ENCODE measurements at regions not wholly inside any gene's neighbourhood (a gene's known extent, or its start where the extent isn't known, plus 50 kb on each side); places are given as distances from the start of the nearest gene placed in this dataset.

GRCh38 chr2:138414014-138414413 is 87.6 kb upstream of the SPOPL start:
- H3K4me3 Mint-ChIP-seq = no peak overlapping the region
- H3K4me2 ChIP-seq (ENCODE audit: insufficient read depth, insufficient read length, low read length) = no peak overlapping the region
- H2AFZ ChIP-seq (ENCODE audit: low read length) = no peak overlapping the region
- H3K14ac ChIP-seq (ENCODE audit: insufficient read depth, low read length) = no peak overlapping the region
- H2BK5ac ChIP-seq (ENCODE audit: insufficient read length, low read length) = no peak overlapping the region
- no peak overlapping the region for H2BK120ac ChIP-seq (ENCODE audit: low read depth, low read length, poor library complexity, severe bottlenecking)
- no peak overlapping the region for H3K56ac ChIP-seq (ENCODE audit: insufficient read length, low read depth, low read length)
- H3K27me3 ChIP-seq (ENCODE audit: insufficient read depth, low read length) = no peaks in the 10 kb centered on the region
- H2BK20ac ChIP-seq (ENCODE audit: low read depth, low read length, poor library complexity, severe bottlenecking) = no peak overlapping the region
- no peaks in the 10 kb centered on the region for H3K9me3 ChIP-seq (ENCODE audit: control insufficient read depth, low read depth, low read length)
- no peak overlapping the region for H4K8ac ChIP-seq (replicated peaks; ENCODE audit: insufficient read length, low read depth, low read length)
- no peak overlapping the region for H2AK5ac ChIP-seq (ENCODE audit: insufficient read length, low read length)
- no peak overlapping the region for H4K91ac ChIP-seq (ENCODE audit: insufficient read length, low read depth, low read length)
- no peaks in the 10 kb centered on the region for H3K4me1 ChIP-seq (ENCODE audit: insufficient read depth, low read length)
- no peak overlapping the region for H3K4ac ChIP-seq (ENCODE audit: low read depth, low read length)
- no CpG with 5 or more reads among the region's 1 CpG for WGBS (ENCODE audit: extremely low coverage, insufficient read length, low lambda C conversion rate)
- no peaks in the 10 kb centered on the region for H3K27me3 Mint-ChIP-seq (ENCODE audit: low read depth)
- no peak overlapping the region for H3K9ac ChIP-seq (ENCODE audit: extremely low read depth, insufficient read length, low read length)
- no peak overlapping the region for H3K27ac ChIP-seq (ENCODE audit: insufficient read length, low read depth, low read length)
- H3K9me3 Mint-ChIP-seq = peaks cover 13 to 16% of the 10 kb centered on the region in 2 experiments; a peak in 4 of 5 replicates
- H3K79me2 ChIP-seq (ENCODE audit: insufficient read depth, low read length) = no peaks in the 10 kb centered on the region
- no peak for DNase-seq
- no peak overlapping the region for H3K18ac ChIP-seq (ENCODE audit: insufficient read length, low read depth, low read length)
- no peak overlapping the region for H3K27ac Mint-ChIP-seq
- TF ChIP-seq CTCF (conservative IDR thresholded peaks at IDR 0.05) = no peak
- H3K23me2 ChIP-seq (ENCODE audit: insufficient read length, low read depth, low read length, poor library complexity, severe bottlenecking) = no peaks in the 10 kb centered on the region
- no peak overlapping the region for H4K5ac ChIP-seq (ENCODE audit: insufficient read length, low read depth, low read length)
- H3T11ph ChIP-seq (ENCODE audit: low read length) = no peak overlapping the region
- H2BK12ac ChIP-seq (ENCODE audit: insufficient read length, low read depth, low read length) = no peak overlapping the region
- no peaks in the 10 kb centered on the region for H4K20me1 ChIP-seq (ENCODE audit: control insufficient read depth, insufficient read depth, insufficient read length)
- no peak overlapping the region for H2BK15ac ChIP-seq (ENCODE audit: low read depth, low read length)
- H3K4me1 Mint-ChIP-seq = no peaks in the 10 kb centered on the region
- peaks cover 5 to 17% (median 6%) of the 10 kb centered on the region in 3 experiments; a peak in 5 of 7 replicates for H3K36me3 Mint-ChIP-seq (ENCODE audit: insufficient read depth in 1 of 3, low read depth in 3 of 3)
- no peak overlapping the region for H3K23ac ChIP-seq (ENCODE audit: insufficient read length, low read depth, low read length)
- H3K79me1 ChIP-seq (ENCODE audit: insufficient read depth, low read depth, low read length, poor library complexity, severe bottlenecking) = no peaks in the 10 kb centered on the region

Measured in H9 (cell line).